Choroid plexus epithelial cell (primary cell): ENCODE measurements at regions not wholly inside any gene's neighbourhood (a gene's known extent, or its start where the extent isn't known, plus 50 kb on each side); places are given as distances from the start of the nearest gene placed in this dataset.

Source experiments
- DNase-seq: peaks from one replicate; pipeline ENCODE4 v3.0.0-alpha.2; 2010; ENCODE audit warnings: low read depth
- H3K4me3 ChIP-seq: 2 replicates; pipeline ENCODE4 v1.5.1; 2011; ENCODE audit warnings: low read depth, mild to moderate bottlenecking, control low read depth, low read length, moderate library complexity
- TF ChIP-seq, protein P1 (sequence below): conservative IDR thresholded peaks from 2 replicates; pipeline ENCODE4 v1.5.1; 2011; ENCODE audit warnings: low read depth, mild to moderate bottlenecking, control low read depth, inconsistent platforms, low read length, moderate library complexity

DNA sequence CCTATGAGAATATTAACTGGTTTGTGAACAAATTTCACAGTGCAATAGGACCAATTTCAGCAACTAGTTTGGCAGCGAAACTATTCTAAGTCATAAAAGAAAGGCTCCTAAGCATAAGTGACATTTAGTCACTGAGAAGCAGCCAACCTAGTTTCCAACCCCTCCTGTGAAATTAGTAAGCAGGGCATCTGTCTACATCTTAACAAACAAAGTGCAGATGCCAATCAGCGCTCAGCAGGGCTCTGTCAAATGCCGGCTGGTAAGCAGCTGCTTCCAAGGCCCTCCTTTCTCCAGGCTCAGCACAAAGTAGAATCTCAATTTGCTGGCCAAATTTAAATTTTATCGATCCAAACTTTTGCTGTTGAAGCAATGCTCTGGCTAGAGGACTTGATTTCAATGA lies 124.7 kb downstream of the ICOS start:
- TF ChIP-seq, protein P1, sequence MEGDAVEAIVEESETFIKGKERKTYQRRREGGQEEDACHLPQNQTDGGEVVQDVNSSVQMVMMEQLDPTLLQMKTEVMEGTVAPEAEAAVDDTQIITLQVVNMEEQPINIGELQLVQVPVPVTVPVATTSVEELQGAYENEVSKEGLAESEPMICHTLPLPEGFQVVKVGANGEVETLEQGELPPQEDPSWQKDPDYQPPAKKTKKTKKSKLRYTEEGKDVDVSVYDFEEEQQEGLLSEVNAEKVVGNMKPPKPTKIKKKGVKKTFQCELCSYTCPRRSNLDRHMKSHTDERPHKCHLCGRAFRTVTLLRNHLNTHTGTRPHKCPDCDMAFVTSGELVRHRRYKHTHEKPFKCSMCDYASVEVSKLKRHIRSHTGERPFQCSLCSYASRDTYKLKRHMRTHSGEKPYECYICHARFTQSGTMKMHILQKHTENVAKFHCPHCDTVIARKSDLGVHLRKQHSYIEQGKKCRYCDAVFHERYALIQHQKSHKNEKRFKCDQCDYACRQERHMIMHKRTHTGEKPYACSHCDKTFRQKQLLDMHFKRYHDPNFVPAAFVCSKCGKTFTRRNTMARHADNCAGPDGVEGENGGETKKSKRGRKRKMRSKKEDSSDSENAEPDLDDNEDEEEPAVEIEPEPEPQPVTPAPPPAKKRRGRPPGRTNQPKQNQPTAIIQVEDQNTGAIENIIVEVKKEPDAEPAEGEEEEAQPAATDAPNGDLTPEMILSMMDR: no peak
- no peak overlapping the region for H3K4me3 ChIP-seq
- DNase-seq: no peak

DNA sequence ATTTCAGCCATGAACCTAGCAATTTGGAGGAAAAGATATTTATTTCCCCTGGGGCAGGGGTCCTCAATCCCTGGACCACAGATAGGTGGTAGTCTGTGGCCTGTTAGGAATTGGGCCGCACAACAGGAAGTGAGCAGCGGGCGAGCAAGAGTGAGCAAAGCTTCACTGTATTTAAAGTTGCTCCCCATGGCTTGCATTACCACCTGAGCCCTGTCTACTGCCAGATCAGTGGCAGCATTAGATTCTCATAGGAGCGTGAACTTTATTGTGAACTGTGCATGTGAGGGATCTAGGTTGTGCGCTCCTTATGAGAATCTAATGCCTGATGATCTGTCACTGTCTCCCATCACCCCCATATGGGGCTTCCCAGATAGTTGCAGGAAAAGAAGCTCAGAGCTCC lies 127.6 kb downstream of the ICOS start:
- DNase-seq: no peak
- H3K4me3 ChIP-seq: no peak overlapping the region
- TF ChIP-seq, protein P1: no peak

DNA sequence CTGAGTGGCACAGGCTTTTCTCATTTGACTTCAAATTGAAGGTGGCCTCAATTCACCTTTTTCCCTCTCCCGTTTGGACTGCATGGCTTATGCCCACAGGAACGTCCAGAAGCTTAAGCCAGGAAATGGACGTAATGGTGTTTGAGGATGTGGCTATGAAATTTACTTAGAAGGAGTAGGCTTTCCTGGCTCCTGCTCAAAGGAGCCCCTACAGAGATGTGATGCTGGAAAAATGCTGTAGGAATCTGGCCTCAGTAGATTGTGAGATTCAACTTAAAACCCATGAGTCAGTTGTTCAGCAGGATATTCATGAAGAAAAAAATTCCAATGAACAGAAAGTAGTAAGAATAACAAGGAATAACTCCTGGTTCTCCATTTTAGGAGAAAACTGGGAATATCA lies 129.0 kb downstream of the ICOS start:
- DNase-seq: peak; percentile 5
- TF ChIP-seq, protein P1: no peak
- H3K4me3 ChIP-seq: no peak overlapping the region

DNA sequence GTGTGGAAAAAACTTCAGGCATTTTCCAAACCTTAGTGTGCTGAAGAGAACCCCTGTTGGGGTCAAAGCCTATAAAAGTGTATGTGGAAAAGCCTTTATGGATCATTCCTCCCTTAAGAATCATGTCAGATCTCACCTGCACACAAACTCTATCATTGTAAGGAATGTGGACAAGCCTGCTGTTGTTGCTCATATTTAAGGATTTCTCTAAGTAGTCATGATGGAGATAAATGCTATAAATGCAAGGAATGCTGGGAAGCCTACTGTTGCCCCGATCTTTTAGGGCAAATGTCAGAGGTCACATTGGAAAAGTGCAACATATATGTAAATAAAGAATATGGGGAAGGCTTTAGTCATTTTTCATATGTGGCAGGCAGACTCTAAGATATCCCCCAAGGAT lies 129.5 kb downstream of the ICOS start:
- no peak overlapping the region for H3K4me3 ChIP-seq
- DNase-seq: no peak
- TF ChIP-seq, protein P1: no peak

DNA sequence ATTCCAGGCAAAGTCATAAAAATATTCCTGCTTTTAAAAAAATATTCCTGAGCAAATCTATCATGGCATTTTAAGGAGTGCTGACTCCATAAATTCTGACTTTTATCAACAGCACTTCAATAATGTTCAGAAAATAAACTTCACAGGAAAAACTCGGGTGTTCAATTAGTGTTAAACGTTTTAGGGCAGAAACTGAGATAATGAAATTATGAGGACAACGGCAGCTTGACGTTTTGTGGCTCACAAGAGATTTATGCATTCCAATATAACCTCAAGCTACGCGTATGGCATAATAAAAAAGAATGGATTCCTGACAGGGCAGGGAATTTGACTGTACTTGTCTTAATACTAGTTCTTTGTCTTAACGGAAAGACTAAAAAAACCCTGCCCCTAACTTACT lies 133.2 kb downstream of the ICOS start:
- TF ChIP-seq, protein P1: no peak
- H3K4me3 ChIP-seq: no peak overlapping the region
- DNase-seq: no peak

DNA sequence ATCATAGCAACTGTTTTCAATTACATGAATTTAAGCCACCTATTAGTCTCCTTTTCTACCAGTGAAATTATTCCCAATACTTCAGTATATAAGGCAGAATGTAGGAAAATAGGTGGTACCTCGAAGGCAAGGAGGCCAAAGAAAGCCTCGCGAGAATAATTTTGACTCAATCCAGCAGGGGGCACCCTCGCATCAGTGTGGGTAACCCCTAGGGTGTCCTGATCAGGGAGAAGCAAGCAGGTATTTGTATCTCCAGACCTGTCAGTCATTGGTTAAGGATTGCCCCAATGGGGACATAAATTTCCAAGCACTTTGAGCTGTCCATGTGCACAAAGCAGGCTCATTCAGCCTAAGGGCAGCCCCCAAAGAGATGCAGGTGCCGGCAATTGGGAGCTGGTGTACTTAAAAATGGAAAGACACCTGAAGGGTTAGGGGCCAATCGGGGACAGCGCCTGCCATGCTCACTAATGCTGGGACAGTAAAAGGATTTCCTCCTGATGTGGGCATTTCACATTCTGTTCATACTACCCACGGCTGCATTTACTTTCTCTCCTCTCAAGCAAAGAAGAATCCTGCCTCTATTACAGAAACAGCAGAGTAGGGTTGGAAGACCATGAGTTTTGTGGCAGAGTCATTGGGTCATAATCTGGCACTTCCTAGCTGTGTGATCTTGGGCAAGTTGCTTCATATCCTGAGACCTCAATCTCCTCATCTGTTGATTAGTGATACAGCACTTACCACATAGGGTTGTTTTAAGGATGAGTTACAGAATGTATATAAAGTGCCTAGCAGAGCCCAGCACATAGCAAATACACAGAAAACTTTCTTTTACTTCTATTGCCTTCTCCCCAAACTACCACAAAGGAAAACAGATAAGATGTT lies 136.1 kb downstream of the ICOS start:
- H3K4me3 ChIP-seq: no peak overlapping the region
- TF ChIP-seq, protein P1: peak; percentile 58
- peak; percentile 16 for DNase-seq

DNA sequence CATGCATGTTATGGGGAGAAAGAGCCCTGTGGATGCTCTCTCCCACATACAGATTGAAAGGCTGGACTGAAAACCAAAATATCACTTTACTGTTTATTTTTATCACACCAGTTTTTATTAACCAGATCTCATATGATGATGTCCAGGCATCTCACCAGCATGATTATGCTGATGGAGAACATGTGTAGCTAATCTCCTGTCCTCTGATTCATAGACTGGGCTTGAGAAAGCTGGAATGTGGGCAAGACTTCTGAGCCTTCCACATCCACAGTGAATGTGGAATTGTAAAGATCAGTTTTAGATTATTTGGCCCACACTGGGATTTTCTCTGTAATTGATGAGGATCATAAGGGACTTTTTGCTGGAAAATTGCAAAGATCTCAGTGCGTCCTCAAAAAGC lies 137.9 kb downstream of the ICOS start:
- no peak overlapping the region for H3K4me3 ChIP-seq
- TF ChIP-seq, protein P1: no peak
- no peak for DNase-seq
